Upper lobe of left lung (tissue), 4 donors: ENCODE measurements at regions not wholly inside any gene's neighbourhood (a gene's known extent, or its start where the extent isn't known, plus 50 kb on each side); places are given as distances from the start of the nearest gene placed in this dataset.

Experiments
- EP300 ChIP-seq, 4 donors: sonication (generic); formaldehyde crosslinking; IDR thresholded peaks; one replicate each; pipeline ENCODE4 v1.5.1; 2017; ENCODE audit warnings: antibody characterized with exemption in 4 of 4, control low read depth in 2 of 4
- POLR2A ChIP-seq, 4 donors: fragments of 450-650 bp; IDR thresholded peaks; one replicate each; pipeline ENCODE4 v1.5.1; 2016 to 2017; ENCODE audit warnings: antibody characterized with exemption in 4 of 4, mild to moderate bottlenecking in 2 of 4
- POLR2AphosphoS5 ChIP-seq, 2 donors: sonication (generic); formaldehyde crosslinking; IDR thresholded peaks; one replicate each; pipeline ENCODE4 v1.5.1; 2017; ENCODE audit warnings: antibody characterized with exemption in 2 of 2
- TF ChIP-seq, protein P1 (sequence below), 6 experiments: fragments of 450-650 bp in 4 of 6; fragments of 200-600 bp in 2 of 6; sonication (generic) in 2 of 6; IDR thresholded peaks; one replicate each; pipeline ENCODE4 v1.5.1; 2016 to 2019; ENCODE audit warnings: antibody characterized with exemption in 6 of 6

DNA sequence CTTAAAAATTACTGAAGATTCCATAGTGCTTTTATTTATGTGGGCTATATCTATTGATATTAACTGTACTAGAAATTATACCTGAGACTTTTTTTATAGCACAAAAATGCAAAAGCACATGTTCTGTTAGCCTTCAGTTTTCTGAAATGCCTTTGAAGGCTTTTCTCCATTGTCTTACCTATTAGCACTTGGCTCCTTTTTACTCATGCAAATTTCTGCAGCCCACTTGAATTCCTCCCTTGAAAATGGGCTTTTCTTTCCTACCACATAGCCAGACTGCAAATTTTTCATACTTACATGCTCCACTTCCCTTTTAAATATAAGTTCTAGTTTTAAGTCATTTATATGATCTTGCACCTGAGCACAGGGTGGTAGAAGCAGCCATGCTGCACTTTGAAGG lies 453.0 kb upstream of the TRIB2 start:
- TF ChIP-seq EP300 (IDR thresholded peaks at IDR 0.05) (no peak), POLR2AphosphoS5 (IDR thresholded peaks at IDR 0.05) (no peak), POLR2A (IDR thresholded peaks at IDR 0.05) (no peak)
- TF ChIP-seq, protein P1, sequence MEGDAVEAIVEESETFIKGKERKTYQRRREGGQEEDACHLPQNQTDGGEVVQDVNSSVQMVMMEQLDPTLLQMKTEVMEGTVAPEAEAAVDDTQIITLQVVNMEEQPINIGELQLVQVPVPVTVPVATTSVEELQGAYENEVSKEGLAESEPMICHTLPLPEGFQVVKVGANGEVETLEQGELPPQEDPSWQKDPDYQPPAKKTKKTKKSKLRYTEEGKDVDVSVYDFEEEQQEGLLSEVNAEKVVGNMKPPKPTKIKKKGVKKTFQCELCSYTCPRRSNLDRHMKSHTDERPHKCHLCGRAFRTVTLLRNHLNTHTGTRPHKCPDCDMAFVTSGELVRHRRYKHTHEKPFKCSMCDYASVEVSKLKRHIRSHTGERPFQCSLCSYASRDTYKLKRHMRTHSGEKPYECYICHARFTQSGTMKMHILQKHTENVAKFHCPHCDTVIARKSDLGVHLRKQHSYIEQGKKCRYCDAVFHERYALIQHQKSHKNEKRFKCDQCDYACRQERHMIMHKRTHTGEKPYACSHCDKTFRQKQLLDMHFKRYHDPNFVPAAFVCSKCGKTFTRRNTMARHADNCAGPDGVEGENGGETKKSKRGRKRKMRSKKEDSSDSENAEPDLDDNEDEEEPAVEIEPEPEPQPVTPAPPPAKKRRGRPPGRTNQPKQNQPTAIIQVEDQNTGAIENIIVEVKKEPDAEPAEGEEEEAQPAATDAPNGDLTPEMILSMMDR (IDR thresholded peaks at IDR 0.05), result no peak
